ENCODE measurements at regions not wholly inside any gene's neighbourhood (a gene's known extent, or its start where the extent isn't known, plus 50 kb on each side); places are given as distances from the start of the nearest gene placed in this dataset.

- no peaks in the 10 kb centered on the region for H3K4me1 ChIP-seq (replicated peaks)
- H3K9me3 ChIP-seq: no peaks in the 10 kb centered on the region
- H3K27ac ChIP-seq: no peak overlapping the region
- TF ChIP-seq CTCF (IDR thresholded peaks at IDR 0.05) (no peak), POLR2A (IDR thresholded peaks at IDR 0.05) (no peak), POLR2AphosphoS5 (IDR thresholded peaks at IDR 0.05) (no peak)
- H3K36me3 ChIP-seq: no peaks in the 10 kb centered on the region
- no peak overlapping the region for H3K4me3 ChIP-seq
- H3K27me3 ChIP-seq (replicated peaks; ENCODE audit: insufficient read depth): no peaks in the 10 kb centered on the region
- DNase-seq (ENCODE audit: low spot score): no peak
- 32% methylated on average over 6 of the region's 6 CpGs for WGBS
- intact Hi-C loops (cut with DNase I): no loop called here
Observed at GRCh38 chr4:138845054-138845453, 170.5 kb upstream of the NOCT start.

- H3K4me1 ChIP-seq (replicated peaks): no peaks in the 10 kb centered on the region
- intact Hi-C loops (cut with DNase I): no loop called here
- no peaks in the 10 kb centered on the region for H3K9me3 ChIP-seq
- DNase-seq (ENCODE audit: low spot score): no peak
- whole genome bisulfite sequencing: 87% methylated on average over 7 of the region's 7 CpGs
- H3K4me3 ChIP-seq: no peak overlapping the region
- H3K27ac ChIP-seq: no peak overlapping the region
- H3K27me3 ChIP-seq (replicated peaks; ENCODE audit: insufficient read depth): no peaks in the 10 kb centered on the region
- no peaks in the 10 kb centered on the region for H3K36me3 ChIP-seq
- no peak for TF ChIP-seq POLR2A (IDR thresholded peaks at IDR 0.05)
- TF ChIP-seq POLR2AphosphoS5 (IDR thresholded peaks at IDR 0.05): no peak
- no peak for TF ChIP-seq CTCF (IDR thresholded peaks at IDR 0.05)
Observed at GRCh38 chr4:138843616-138844015, 172.0 kb upstream of the NOCT start.

DNA sequence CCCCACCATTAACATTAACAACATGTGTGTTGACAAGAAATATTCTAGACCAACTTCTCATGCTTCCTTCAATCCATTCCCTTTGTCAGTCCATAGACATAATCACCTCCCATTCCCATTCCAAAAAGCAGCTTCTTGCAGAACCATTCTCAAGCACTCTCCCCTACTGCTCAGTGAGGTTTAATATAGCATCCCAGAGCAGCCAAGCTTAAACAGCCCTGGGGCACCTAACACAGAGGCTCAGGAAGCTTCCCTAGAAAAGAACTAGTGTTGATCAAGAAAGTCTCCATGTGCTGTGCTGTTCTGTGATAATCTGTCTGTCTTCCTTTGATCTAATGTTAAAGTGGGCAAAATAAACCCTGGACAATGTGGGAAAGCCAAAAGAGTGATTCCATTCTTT lies 174.2 kb upstream of the NOCT start:
- TF ChIP-seq POLR2A (IDR thresholded peaks at IDR 0.05) (no peak), CTCF (IDR thresholded peaks at IDR 0.05) (no peak), POLR2AphosphoS5 (IDR thresholded peaks at IDR 0.05) (no peak)
- intact Hi-C loops (cut with DNase I): no loop called here
- H3K27me3 ChIP-seq (replicated peaks; ENCODE audit: insufficient read depth): no peaks in the 10 kb centered on the region
- DNase-seq (ENCODE audit: low spot score): no peak
- H3K36me3 ChIP-seq: no peaks in the 10 kb centered on the region
- no peak overlapping the region for H3K27ac ChIP-seq
- no peaks in the 10 kb centered on the region for H3K4me1 ChIP-seq (replicated peaks)
- H3K4me3 ChIP-seq: no peak overlapping the region
- H3K9me3 ChIP-seq: no peaks in the 10 kb centered on the region

GRCh38 chr4:138838251-138838650 lies 177.3 kb upstream of the NOCT start:
- DNase-seq (ENCODE audit: low spot score): no peak
- Histone ChIP-seq H3K4me1 (replicated peaks) (no peaks in the 10 kb centered on the region), H3K9me3 (no peaks in the 10 kb centered on the region), H3K36me3 (no peaks in the 10 kb centered on the region), H3K27me3 (replicated peaks; ENCODE audit: insufficient read depth) (no peaks in the 10 kb centered on the region), H3K27ac (no peak overlapping the region), H3K4me3 (no peak overlapping the region)
- no peak for TF ChIP-seq CTCF (IDR thresholded peaks at IDR 0.05)
- no peak for TF ChIP-seq POLR2A (IDR thresholded peaks at IDR 0.05)
- TF ChIP-seq POLR2AphosphoS5 (IDR thresholded peaks at IDR 0.05): no peak
- intact Hi-C loops (cut with DNase I): no loop called here
- 92% methylated on average over 4 of the region's 4 CpGs for WGBS

GRCh38 chr4:138835832-138836533 lies 179.6 kb upstream of the NOCT start:
- TF ChIP-seq POLR2A (IDR thresholded peaks at IDR 0.05) (no peak), CTCF (IDR thresholded peaks at IDR 0.05) (no peak), POLR2AphosphoS5 (IDR thresholded peaks at IDR 0.05) (no peak)
- Histone ChIP-seq H3K27me3 (replicated peaks; ENCODE audit: insufficient read depth) (no peaks in the 10 kb centered on the region), H3K36me3 (no peaks in the 10 kb centered on the region), H3K4me3 (no peak overlapping the region), H3K9me3 (no peaks in the 10 kb centered on the region), H3K27ac (no peak overlapping the region), H3K4me1 (replicated peaks) (no peaks in the 10 kb centered on the region)
- intact Hi-C loops (cut with DNase I): no loop called here
- WGBS: 66% methylated on average over 9 of the region's 9 CpGs
- DNase-seq (ENCODE audit: low spot score): no peak
